Colonic mucosa (tissue), 4 donors: ENCODE measurements at regions not wholly inside any gene's neighbourhood (a gene's known extent, or its start where the extent isn't known, plus 50 kb on each side); places are given as distances from the start of the nearest gene placed in this dataset.

Experiments
- DNase-seq: peaks from one replicate; pipeline ENCODE4 v3.0.0-alpha.2; 2020
- H3K27ac ChIP-seq: fragments of 200-600 bp; one replicate; pipeline ENCODE4 v1.8.0; 2021
- H3K27me3 ChIP-seq: fragments of 200-600 bp; one replicate; pipeline ENCODE4 v1.8.0; 2021
- H3K36me3 ChIP-seq: fragments of 200-600 bp; one replicate; pipeline ENCODE4 v1.8.0; 2021
- H3K4me1 ChIP-seq: fragments of 200-600 bp; one replicate; pipeline ENCODE4 v1.8.0; 2021; ENCODE audit warnings: mild to moderate bottlenecking
- H3K4me3 ChIP-seq: fragments of 200-600 bp; one replicate; pipeline ENCODE4 v1.8.0; 2021
- H3K9ac ChIP-seq, 2 donors: one replicate each; pipeline ENCODE4 v1.7.0; 2013; ENCODE audit warnings: control low read depth in 2 of 2, low read depth in 2 of 2, low read length in 2 of 2
- H3K9me3 ChIP-seq: fragments of 200-600 bp; one replicate; pipeline ENCODE4 v1.8.0; 2021
- intact Hi-C: fragments of 100-400 bp; cut with DNase I; formaldehyde crosslinking; loops from one replicate; pipeline ENCODE4 v1.14.1; 2022
- TF ChIP-seq, protein P1 (sequence below): fragments of 200-600 bp; IDR thresholded peaks from one replicate; pipeline ENCODE4 v1.8.0; 2022; ENCODE audit warnings: antibody characterized with exemption, mild to moderate bottlenecking
- donor health status: healthy.
- donor health status: DM: no; HTN: no; CAD: no.
- donor health status: DM: no; HTN: no; CAD: no.

DNA sequence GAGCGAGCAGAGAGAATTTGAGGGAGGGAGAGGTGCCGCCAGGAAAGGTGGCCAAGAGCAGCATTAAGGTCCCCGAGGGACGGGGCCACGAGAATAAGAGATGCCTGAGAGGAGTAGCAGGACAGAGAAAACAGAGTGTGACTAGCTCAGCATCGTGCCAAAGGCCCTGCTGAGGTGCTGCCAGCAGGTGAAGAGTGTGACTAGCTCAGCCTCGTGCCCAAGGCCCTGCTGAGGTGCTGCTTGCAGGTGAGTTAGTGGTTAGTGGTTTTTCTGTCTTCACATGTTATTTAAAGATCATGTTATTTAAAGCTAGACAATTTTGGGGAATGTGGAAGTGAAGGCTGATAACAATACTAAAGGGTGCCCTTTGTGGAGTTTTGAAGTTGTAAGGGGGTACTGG, 464.5 kb upstream of the FAT1 start:
- Histone ChIP-seq H3K36me3 (no peaks in the 10 kb centered on the region), H3K4me1 (no peaks in the 10 kb centered on the region), H3K9me3 (no peaks in the 10 kb centered on the region), H3K27me3 (no peaks in the 10 kb centered on the region), H3K4me3 (no peak overlapping the region), H3K27ac (no peak overlapping the region), H3K9ac (no peak overlapping the region)
- intact Hi-C loops: no loop called here
- TF ChIP-seq, protein P1, sequence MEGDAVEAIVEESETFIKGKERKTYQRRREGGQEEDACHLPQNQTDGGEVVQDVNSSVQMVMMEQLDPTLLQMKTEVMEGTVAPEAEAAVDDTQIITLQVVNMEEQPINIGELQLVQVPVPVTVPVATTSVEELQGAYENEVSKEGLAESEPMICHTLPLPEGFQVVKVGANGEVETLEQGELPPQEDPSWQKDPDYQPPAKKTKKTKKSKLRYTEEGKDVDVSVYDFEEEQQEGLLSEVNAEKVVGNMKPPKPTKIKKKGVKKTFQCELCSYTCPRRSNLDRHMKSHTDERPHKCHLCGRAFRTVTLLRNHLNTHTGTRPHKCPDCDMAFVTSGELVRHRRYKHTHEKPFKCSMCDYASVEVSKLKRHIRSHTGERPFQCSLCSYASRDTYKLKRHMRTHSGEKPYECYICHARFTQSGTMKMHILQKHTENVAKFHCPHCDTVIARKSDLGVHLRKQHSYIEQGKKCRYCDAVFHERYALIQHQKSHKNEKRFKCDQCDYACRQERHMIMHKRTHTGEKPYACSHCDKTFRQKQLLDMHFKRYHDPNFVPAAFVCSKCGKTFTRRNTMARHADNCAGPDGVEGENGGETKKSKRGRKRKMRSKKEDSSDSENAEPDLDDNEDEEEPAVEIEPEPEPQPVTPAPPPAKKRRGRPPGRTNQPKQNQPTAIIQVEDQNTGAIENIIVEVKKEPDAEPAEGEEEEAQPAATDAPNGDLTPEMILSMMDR: no peak
- DNase-seq: no peak

DNA sequence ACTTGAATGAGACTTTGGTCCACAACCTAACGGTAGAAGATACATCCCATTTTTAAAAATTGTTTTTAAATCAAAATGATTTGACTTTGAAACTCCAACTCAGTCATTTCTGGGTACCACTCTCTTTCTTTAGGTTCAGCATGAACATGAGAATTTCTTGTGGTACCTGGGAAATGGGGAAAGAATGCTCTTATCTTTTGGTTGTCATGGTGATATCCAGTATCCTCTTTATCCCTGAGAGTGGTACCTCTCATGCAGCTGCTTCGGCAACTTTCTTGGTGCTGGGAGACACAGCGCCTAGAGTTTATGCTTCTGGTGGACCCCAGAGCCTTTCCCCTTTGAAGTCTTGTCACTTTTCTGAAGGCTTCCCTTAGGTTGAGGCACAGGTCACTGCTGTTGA, 465.1 kb upstream of the FAT1 start:
- intact Hi-C loops: no loop called here
- Histone ChIP-seq H3K27me3 (no peaks in the 10 kb centered on the region), H3K4me1 (no peaks in the 10 kb centered on the region), H3K9me3 (no peaks in the 10 kb centered on the region), H3K36me3 (no peaks in the 10 kb centered on the region), H3K27ac (no peak overlapping the region), H3K9ac (no peak overlapping the region), H3K4me3 (no peak overlapping the region)
- TF ChIP-seq, protein P1: no peak
- DNase-seq: no peak

DNA sequence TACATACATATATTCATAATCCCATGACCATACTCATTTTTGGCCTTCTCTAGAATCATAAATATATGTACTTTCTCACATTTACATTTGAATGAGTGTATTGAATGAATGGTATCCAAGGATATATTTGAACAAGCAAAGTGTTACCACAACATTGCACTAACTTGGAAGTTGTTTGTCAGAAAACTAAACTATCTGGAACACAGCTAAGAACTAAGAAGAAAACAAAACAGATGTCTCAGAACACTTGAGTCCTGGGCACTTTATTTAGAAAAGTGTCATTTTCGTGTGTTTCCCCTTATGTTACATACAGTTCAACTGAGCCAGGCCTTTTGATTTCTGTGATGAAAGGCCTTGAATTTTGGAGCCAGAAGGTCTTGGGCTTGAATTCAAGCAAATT, 466.7 kb upstream of the FAT1 start:
- Histone ChIP-seq H3K36me3 (no peaks in the 10 kb centered on the region), H3K4me3 (no peak overlapping the region), H3K9ac (no peak overlapping the region), H3K27me3 (no peaks in the 10 kb centered on the region), H3K9me3 (no peaks in the 10 kb centered on the region), H3K4me1 (no peaks in the 10 kb centered on the region), H3K27ac (no peak overlapping the region)
- DNase-seq: no peak
- TF ChIP-seq, protein P1: no peak
- intact Hi-C loops: no loop called here

DNA sequence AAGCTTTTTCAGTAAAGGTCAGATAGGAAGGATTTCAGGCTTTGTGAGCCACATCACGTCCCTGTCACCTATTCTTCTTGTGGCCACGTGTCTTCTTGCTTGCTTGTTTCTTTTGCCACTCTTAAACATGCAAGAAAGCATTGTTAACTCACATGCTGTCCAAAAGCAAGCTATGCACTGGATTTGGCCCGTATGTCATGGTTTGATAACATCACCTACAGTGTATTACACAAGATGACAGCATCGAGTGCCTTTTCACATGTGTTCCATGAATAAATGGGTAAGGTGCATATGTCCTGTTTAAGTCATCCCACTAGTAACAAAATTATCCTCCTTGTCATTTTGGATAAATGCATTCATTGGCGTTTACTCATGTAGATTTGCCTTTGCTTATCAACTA, 468.0 kb upstream of the FAT1 start:
- TF ChIP-seq, protein P1: no peak
- H3K27me3 ChIP-seq: no peaks in the 10 kb centered on the region
- H3K4me3 ChIP-seq: no peak overlapping the region
- DNase-seq: no peak
- intact Hi-C loops: no loop called here
- H3K9ac ChIP-seq: no peak overlapping the region
- H3K27ac ChIP-seq: no peak overlapping the region
- no peaks in the 10 kb centered on the region for H3K36me3 ChIP-seq
- H3K4me1 ChIP-seq: no peaks in the 10 kb centered on the region
- H3K9me3 ChIP-seq: no peaks in the 10 kb centered on the region

DNA sequence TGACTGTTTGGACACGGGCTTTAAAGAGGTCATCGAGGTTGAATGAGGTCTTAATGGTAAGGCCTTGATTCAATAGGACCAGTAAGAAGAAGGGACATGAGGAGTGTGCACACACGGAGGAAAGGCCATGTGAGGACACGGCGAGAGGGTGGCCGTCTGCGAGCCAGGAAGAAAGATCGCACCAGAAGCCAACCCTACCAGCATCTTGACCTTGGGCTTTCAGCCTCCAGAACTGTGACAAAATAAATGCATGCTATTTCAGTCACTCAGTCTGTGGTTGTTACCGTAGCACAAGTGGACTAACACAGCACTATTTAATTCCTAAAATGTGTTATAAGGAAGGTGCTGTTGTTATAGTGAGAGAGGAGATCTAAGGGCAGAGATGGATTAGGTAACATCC, 468.6 kb upstream of the FAT1 start:
- TF ChIP-seq, protein P1: no peak
- no peaks in the 10 kb centered on the region for H3K4me1 ChIP-seq
- no peaks in the 10 kb centered on the region for H3K27me3 ChIP-seq
- no peak overlapping the region for H3K27ac ChIP-seq
- H3K9ac ChIP-seq: no peak overlapping the region
- H3K36me3 ChIP-seq: no peaks in the 10 kb centered on the region
- no peak for DNase-seq
- H3K9me3 ChIP-seq: no peaks in the 10 kb centered on the region
- no peak overlapping the region for H3K4me3 ChIP-seq
- intact Hi-C loops: no loop called here

DNA sequence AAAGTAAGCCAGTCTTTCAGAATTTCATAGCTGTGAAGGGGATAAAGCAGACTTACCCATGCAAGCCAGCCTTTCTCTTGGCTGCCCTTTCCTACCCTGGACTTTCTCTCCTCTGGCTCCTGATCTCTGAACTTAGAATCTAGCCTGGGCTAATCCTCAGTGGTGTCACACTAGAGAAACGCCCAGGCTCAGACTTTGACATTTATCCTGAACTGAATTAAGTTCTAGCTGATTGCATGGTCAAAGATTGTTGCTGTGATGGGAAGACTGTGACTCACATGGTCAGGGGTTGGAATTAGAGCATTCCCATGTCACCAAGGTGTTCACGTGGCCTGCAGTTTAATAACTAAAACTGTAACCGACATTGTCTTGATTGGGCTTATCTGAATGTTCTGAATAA, 469.5 kb upstream of the FAT1 start:
- H3K9ac ChIP-seq: no peak overlapping the region
- H3K9me3 ChIP-seq: no peaks in the 10 kb centered on the region
- DNase-seq: no peak
- H3K36me3 ChIP-seq: no peaks in the 10 kb centered on the region
- no peaks in the 10 kb centered on the region for H3K27me3 ChIP-seq
- TF ChIP-seq, protein P1: no peak
- no peaks in the 10 kb centered on the region for H3K4me1 ChIP-seq
- H3K4me3 ChIP-seq: no peak overlapping the region
- H3K27ac ChIP-seq: no peak overlapping the region
- intact Hi-C loops: no loop called here
